DMS53 (cell line): ENCODE measurements at regions not wholly inside any gene's neighbourhood (a gene's known extent, or its start where the extent isn't known, plus 50 kb on each side); places are given as distances from the start of the nearest gene placed in this dataset.
"Not testable (repeated sequence)": the region's sequence is repeated elsewhere in the genome, so short reads cannot be mapped to it uniquely, and the experiment has no call there.

Experiments used
- DNase-seq: peaks from one replicate; lab custom pipeline; 2025; lab: John Stamatoyannopoulos, UW

DNA sequence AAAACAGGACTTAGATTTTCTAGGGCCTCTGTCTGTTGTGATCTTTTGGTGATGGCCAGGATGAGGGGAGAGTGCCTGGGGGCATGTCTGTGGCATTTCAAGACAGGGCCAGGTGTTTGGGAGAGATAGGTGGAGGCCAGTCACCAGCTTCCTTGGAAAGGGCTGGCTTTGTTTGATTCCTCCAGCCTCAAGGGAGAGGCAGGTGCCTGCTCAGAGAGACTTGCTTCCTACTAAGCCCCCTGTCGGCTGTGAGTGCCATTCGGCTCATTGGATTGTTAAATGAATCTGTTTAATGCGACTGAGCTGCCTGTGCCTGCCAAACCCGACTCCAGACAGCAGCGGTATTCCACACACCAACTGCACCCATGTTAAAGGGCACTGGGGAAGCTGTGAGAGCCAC is 304.1 kb upstream of the COBL start:
- DNase-seq = no peak

GRCh38 chr7:51619880-51620279 is 303.3 kb upstream of the COBL start:
- DNase-seq = peak; percentile 54

- DNase-seq = no peak
Observed at GRCh38 chr7:51617686-51618085, 301.1 kb upstream of the COBL start.

- DNase-seq = no peak
Observed at GRCh38 chr7:51613911-51614357, 297.3 kb upstream of the COBL start.

- DNase-seq = no peak
Observed at GRCh38 chr7:51611937-51612336, 295.3 kb upstream of the COBL start.

- DNase-seq = no peak
Observed at GRCh38 chr7:51607447-51607846, 290.8 kb upstream of the COBL start.

GRCh38 chr7:51606601-51607154 is 290.1 kb upstream of the COBL start:
- peak; percentile 52 for DNase-seq

GRCh38 chr7:51602376-51602775 is 285.8 kb upstream of the COBL start:
- DNase-seq = no peak

DNA sequence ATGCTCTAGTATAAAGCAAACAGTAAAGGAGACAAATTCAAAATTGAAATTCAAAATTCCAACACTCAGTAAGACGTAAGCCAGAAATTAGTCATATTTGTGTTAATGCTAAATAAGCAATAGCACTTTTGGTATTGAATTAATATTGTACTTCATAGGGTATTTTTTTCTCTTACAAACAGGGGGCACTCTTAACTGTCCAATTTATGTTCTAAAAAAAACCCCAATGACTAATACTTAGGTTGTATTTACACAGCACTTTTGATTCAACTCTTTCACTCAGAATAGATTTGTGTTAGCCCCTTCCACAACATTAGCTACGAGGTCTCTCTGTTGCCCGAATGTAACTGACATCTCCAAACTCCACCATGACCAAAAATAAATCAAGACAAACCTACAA is 284.9 kb upstream of the COBL start:
- DNase-seq = peak; percentile 38

GRCh38 chr7:51599935-51600334 is 283.3 kb upstream of the COBL start:
- DNase-seq = not testable (repeated sequence)

- DNase-seq = no peak
Observed at GRCh38 chr7:51593628-51594027, 277.0 kb upstream of the COBL start.

DNA sequence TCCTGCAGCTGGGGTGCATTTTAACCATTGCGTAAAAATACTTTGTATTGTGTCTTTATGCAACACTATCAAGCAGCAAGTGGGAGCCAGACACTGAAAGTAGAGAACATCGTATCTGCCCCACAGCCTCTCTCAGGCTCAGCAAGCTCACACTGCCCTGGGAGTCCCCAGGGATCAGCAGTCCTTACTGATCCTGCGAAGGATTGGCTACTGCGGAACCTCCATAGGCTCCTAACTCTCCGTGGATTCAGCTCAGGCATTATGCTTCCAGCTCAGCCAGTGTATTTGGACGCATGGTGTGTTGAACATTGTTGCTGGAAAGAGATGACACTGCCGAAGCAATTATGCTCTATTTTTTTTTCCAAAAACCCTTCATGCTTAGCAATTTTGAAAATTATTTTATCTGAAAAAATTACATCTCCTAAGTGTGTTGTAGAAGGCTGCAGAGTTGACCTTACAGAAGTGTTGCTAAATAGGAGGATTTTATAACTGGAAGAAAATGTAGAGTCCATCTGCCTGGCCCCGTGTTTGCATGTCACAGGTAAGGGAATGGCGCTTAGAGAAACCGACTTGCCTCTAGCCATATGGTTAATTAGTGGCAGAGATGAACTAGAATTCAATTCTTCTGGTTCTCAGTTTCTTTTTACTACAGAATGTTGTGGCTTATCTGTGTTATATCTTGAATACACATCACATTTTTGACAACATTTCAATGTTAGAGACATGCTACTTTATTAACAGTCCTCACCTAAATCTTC is 276.4 kb upstream of the COBL start:
- no peak for DNase-seq

DNA sequence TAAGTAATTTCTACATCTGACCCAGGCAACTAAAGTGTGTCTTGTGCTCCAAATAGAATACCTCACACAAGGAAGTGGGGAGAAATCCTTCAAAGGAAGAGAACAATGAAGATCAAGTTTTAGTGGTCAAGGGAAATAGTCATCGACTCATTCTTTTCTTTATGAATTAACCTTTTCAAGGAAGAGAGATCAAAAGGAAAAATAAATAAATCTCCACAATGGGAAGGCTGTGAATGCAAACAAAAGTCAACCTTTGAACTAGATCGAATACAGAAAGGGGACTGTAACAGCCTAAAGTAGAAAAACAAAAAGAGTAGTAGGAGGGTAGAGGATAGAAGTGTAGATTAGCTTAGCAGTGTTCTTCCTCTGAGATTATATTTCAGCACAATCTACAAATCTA is 274.6 kb upstream of the COBL start:
- DNase-seq = peak; percentile 53

GRCh38 chr7:51590746-51591145 is 274.1 kb upstream of the COBL start:
- DNase-seq = peak; percentile 48

DNA sequence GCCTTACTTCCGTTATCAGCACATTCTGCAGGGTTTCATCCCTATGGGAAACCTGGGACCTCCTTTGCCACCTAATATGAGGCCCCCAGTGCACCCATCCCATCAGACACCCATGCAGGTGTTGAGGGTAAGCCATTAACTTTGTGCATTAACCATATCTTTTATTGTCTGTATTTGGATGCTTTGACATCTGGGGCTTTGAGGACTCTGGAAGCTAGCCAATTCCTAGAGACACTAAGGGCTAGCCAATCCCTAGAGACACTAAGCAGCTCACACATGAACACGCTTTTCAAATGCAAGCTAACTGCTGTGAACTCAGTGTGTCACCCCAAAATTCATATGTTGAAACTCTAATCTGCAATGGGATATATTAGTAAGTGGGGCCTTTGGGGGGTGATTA is 272.5 kb upstream of the COBL start:
- peak; percentile 19 for DNase-seq

DNA sequence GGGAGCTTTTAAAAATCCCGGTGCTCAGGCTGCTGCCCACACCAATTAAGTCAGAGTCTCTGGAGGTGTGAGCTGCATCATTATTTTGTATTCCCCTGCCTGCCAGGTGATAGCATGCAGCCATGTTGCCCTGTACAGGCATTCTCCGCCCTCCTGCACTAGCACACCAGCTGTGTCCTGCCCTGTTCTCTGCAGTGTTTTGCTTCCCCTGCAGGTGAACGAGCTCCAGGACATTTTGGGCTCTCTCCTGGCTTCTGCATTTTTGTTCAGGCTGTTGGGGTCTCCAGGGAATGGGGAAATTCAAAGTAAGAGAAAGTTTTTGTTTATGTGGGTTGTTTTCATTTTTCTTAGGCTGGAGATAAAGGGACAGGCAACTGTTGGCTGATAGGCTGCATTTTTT is 271.0 kb upstream of the COBL start:
- peak; percentile 67 for DNase-seq

DNA sequence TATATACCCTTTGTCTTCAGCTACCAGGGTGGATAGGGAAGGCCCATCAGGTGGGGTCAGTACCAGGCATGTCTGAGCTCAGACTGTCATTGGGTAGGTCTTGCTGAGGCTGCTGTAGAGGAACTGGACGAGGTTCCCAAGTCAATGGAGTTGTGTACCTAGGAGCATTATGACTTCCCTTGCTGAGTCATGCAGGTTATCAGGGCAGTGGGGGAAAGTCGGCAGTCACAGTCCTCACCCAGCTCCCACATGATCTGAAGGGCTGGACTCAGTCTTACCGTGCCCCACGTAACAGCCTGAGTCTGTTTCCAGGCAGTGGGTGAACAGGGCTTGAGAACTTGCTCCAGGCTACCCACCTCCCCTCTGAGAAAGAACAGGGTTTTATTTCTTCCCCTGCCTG is 260.8 kb upstream of the COBL start:
- peak; percentile 40 for DNase-seq

GRCh38 chr7:51569581-51569980 is 253.0 kb upstream of the COBL start:
- no peak for DNase-seq

DNA sequence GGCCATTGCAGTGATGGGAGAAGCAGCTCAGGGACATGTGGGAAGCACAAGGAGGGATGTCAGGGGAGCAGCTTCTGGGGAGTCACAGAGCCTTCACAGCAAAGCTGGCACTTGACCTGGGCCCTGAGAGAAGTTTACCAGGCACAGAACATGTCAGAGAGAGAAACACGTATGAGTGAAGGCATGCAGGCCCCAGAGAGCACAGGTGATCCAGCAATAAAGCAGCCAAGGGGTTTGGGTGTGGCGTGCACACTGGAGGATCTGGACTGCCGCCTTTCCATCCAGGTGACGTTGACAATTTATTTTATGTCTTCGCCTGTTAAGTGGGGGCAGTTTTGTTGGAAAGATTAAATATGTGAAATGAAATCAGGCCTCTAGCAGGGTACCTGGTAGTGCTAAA is 252.6 kb upstream of the COBL start:
- no peak for DNase-seq

DNA sequence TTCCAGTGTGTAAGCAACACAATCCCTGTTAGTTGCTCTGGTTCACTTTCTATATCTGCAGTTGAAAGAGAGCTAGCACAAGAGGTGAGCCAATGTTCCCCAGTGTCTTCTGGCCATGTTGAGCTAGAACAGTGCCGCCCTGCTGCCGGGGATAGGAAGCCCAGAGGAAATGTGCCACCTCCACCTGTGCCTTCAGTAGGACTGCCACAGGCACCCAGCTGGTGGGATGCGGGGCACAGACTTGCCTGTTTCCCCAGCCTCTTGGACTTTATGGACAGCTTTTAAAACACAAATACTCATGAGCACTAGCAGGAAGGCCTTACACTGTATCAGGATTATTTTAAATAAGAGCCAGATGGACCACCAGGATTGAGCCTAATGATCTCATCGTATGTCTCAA is 234.5 kb upstream of the COBL start:
- no peak for DNase-seq

- DNase-seq = peak; percentile 89
Observed at GRCh38 chr7:51545131-51545530, 228.5 kb upstream of the COBL start.

DNA sequence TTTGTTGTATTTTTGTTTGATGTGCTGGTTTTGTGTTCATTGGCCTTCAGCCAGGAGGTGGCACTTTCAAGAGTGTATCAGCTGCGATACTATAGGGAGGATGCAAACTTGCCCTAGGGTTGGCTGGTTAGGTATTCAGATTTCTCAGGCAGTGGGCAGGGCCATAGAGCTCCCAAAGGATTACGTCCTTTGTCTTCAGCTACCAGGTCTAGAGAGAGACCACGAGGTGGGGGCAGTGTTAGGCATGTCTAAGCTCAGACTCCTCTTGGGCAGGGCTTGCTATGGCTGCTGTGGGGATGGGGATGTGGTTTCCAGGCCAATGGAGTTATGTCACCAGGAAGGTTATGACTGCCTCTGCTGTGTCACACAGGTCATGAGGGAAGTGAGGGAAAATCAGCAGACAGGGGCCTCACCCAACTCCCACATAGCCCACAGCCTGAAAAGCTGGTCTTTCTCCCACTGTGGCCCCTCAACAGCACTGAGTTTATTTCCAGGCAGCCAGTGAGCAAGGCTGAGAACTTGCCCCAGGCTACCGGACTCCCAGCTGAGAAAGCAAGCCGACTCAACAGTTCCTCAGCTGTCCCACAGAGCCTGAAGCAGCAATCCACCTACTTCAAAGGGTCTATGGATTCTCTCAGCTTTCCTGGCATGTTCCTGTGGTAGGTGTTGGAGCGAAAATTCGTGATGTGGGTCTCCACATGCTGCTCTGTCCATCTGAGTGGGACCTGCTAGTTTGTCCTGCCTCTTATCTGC is 227.4 kb upstream of the COBL start:
- peak; percentile 99 for DNase-seq

DNA sequence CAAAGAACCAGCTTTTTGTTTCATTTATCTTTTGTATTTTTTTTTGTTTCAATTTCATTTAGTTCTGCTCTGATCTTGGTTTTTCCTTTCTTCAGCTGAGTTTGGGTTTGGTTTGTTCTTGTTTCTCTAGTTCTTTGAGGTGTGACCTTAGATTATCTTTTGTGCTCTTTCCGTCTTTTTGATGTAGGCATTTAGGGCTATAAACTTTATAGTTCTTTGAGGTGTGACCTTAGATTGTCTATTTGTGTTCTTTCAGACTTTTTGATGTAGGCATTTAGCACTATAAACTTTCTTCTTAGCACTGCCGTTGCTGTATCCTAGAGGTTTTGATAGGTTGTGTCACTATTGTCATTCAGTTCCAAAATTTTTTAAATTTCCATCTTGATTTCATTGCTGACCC is 224.3 kb upstream of the COBL start:
- not testable (repeated sequence) for DNase-seq
